ENCODE measurements at regions not wholly inside any gene's neighbourhood (a gene's known extent, or its start where the extent isn't known, plus 50 kb on each side); places are given as distances from the start of the nearest gene placed in this dataset.

DNA sequence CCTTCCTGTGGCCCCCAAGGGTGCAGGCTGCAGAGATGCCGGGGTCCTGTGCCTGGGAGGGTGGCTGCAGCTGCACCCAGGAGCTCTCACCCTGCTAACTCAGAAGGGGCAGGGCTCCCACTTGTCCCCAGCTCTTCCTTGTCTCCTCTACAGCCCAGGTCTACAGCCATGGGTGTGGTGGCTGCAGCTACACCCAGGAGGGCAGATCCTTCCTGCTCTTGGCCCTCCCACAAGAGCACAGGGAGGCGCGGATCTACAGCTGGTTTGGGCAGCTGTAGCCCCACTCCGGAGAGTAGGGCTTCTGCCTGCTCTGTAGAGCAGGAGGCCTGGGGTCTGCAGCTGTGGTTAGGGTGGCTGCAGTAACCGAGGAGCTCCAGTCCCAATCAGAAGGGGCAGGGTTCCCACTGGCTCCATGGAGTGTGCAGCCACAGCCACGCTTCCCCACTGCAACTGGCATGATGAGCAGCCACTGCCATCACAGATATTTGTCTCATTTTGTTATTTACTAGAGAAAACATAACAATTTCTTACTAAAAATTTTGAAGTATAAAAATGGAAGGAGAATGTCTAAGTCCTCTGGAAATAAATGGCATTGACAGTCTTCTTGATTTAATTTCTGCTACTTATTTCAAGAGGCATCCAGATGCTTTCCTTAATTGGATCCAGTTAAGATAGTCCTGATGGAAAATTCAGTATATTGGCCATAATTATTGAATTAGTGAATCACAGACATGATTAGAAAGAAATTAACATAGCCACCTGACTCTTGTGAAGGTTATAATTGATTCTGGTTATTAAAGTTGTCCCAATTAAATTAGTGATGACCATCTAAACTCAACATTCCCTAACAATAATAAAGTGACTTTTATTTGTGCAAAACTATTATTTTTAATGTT, 233.6 kb downstream of the KCNE4 start:
- TF ChIP-seq, protein P1, sequence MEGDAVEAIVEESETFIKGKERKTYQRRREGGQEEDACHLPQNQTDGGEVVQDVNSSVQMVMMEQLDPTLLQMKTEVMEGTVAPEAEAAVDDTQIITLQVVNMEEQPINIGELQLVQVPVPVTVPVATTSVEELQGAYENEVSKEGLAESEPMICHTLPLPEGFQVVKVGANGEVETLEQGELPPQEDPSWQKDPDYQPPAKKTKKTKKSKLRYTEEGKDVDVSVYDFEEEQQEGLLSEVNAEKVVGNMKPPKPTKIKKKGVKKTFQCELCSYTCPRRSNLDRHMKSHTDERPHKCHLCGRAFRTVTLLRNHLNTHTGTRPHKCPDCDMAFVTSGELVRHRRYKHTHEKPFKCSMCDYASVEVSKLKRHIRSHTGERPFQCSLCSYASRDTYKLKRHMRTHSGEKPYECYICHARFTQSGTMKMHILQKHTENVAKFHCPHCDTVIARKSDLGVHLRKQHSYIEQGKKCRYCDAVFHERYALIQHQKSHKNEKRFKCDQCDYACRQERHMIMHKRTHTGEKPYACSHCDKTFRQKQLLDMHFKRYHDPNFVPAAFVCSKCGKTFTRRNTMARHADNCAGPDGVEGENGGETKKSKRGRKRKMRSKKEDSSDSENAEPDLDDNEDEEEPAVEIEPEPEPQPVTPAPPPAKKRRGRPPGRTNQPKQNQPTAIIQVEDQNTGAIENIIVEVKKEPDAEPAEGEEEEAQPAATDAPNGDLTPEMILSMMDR (IDR thresholded peaks at IDR 0.05; ENCODE audit: low read depth, low read length, missing input control): no peak
- no peak for TF ChIP-seq TAF1 (conservative IDR thresholded peaks at IDR 0.05)
- TF ChIP-seq, protein P2, sequence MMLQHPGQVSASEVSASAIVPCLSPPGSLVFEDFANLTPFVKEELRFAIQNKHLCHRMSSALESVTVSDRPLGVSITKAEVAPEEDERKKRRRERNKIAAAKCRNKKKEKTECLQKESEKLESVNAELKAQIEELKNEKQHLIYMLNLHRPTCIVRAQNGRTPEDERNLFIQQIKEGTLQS (IDR thresholded peaks at IDR 0.05): no peak
- TF ChIP-seq GABPA (IDR thresholded peaks at IDR 0.05 in 1 of 2, conservative IDR thresholded peaks at IDR 0.05 in 1 of 2): no peak
- no peak for TF ChIP-seq YY1 (IDR thresholded peaks at IDR 0.05)
- TF ChIP-seq, protein P3, sequence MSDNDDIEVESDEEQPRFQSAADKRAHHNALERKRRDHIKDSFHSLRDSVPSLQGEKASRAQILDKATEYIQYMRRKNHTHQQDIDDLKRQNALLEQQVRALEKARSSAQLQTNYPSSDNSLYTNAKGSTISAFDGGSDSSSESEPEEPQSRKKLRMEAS (IDR thresholded peaks at IDR 0.05): no peak
- no peak for TF ChIP-seq HNF4A (conservative IDR thresholded peaks at IDR 0.05)
- TF ChIP-seq SP1 (IDR thresholded peaks at IDR 0.05): no peak

Measured in liver (tissue), 3 donors.